Astrocyte (in vitro differentiated cells and primary cell): ENCODE measurements at regions not wholly inside any gene's neighbourhood (a gene's known extent, or its start where the extent isn't known, plus 50 kb on each side); places are given as distances from the start of the nearest gene placed in this dataset.

Source experiments
- DNase-seq: peaks from one replicate; pipeline ENCODE4 v3.0.0-alpha.2; 2010; ENCODE audit warnings: low read depth
- FAIRE-seq: peaks from 2 replicates; lab custom pipeline; 2011; peaks lifted over from hg19 to GRCh38; lab: Jason Lieb, UNC
- H2AFZ ChIP-seq: 2 replicates; pipeline ENCODE4 v1.6.0; 2012; ENCODE audit warnings: low read depth, low read length, inconsistent platforms
- H3K27ac ChIP-seq: 2 replicates; pipeline ENCODE4 v1.5.1; 2011; ENCODE audit warnings: low read depth, low read length, inconsistent platforms
- H3K27me3 ChIP-seq: 2 replicates; pipeline ENCODE4 v1.6.0; 2011; ENCODE audit warnings: low read length, inconsistent platforms; ENCODE audit not compliant: insufficient read depth
- H3K36me3 ChIP-seq: 2 replicates; pipeline ENCODE4 v1.5.1; 2011; ENCODE audit warnings: low read length, inconsistent platforms; ENCODE audit not compliant: insufficient read depth
- H3K4me1 ChIP-seq: 2 replicates; pipeline ENCODE4 v1.5.1; 2011; ENCODE audit warnings: low read length, inconsistent platforms; ENCODE audit not compliant: insufficient read depth
- H3K4me2 ChIP-seq: 2 replicates; pipeline ENCODE4 v1.6.0; 2012; ENCODE audit warnings: low read length, inconsistent platforms
- H3K4me3 ChIP-seq: 2 replicates; pipeline ENCODE4 v1.5.1; 2011; ENCODE audit warnings: low read depth, mild to moderate bottlenecking, low read length, inconsistent platforms; ENCODE audit not compliant: insufficient read depth
- H3K79me2 ChIP-seq: 2 replicates; pipeline ENCODE4 v1.6.0; 2012; ENCODE audit warnings: mild to moderate bottlenecking, low read length, inconsistent platforms; ENCODE audit not compliant: insufficient read depth
- H3K9ac ChIP-seq: 2 replicates; pipeline ENCODE4 v1.6.0; 2012; ENCODE audit warnings: mild to moderate bottlenecking, low read length, inconsistent platforms
- H3K9me3 ChIP-seq: 2 replicates; pipeline ENCODE4 v1.5.1; 2012; ENCODE audit warnings: low read depth, mild to moderate bottlenecking, low read length, inconsistent platforms; ENCODE audit not compliant: insufficient read depth
- H4K20me1 ChIP-seq: 2 replicates; pipeline ENCODE4 v1.6.0; 2012; ENCODE audit warnings: low read length, inconsistent platforms; ENCODE audit not compliant: insufficient read depth
- H3K27ac Mint-ChIP-seq: one replicate; pipeline ENCODE4 v1.8.0; 2021; ENCODE audit warnings: mild to moderate bottlenecking, mixed read lengths; ENCODE audit not compliant: unreplicated experiment
- H3K27me3 Mint-ChIP-seq: one replicate; pipeline ENCODE4 v1.8.0; 2021; ENCODE audit warnings: low read depth, mixed read lengths; ENCODE audit not compliant: unreplicated experiment
- H3K36me3 Mint-ChIP-seq: one replicate; pipeline ENCODE4 v1.8.0; 2021; ENCODE audit warnings: low read depth, mixed read lengths; ENCODE audit not compliant: unreplicated experiment
- H3K4me1 Mint-ChIP-seq: one replicate; pipeline ENCODE4 v1.8.0; 2021; ENCODE audit warnings: low read depth, mixed read lengths; ENCODE audit not compliant: unreplicated experiment
- H3K4me3 Mint-ChIP-seq: one replicate; pipeline ENCODE4 v1.8.0; 2021; ENCODE audit warnings: mild to moderate bottlenecking, moderate library complexity, mixed read lengths; ENCODE audit not compliant: unreplicated experiment
- H3K9me3 Mint-ChIP-seq: one replicate; pipeline ENCODE4 v1.8.0; 2021; ENCODE audit warnings: mild to moderate bottlenecking, mixed read lengths; ENCODE audit not compliant: unreplicated experiment
- CTCF ChIP-seq: IDR thresholded peaks from 2 replicates; pipeline ENCODE4 v1.5.1; 2011; ENCODE audit warnings: low read depth, mild to moderate bottlenecking, inconsistent platforms, low read length, moderate library complexity; ENCODE audit not compliant: insufficient read depth
- EZH2 ChIP-seq: IDR thresholded peaks from 2 replicates; pipeline ENCODE4 v1.6.1; 2012; ENCODE audit warnings: mild to moderate bottlenecking, low read length, inconsistent platforms; ENCODE audit not compliant: insufficient read depth

GRCh38 chr14:49363821-49364751, 222.1 kb downstream of the RPS29 start:
- H2AFZ ChIP-seq = no peak overlapping the region
- Mint-ChIP-seq H3K4me3 (no peak overlapping the region), H3K4me1 (peaks cover 5% of the 10 kb centered on the region), H3K9me3 (peaks cover 11% of the 10 kb centered on the region), H3K27ac (no peak overlapping the region), H3K27me3 (peaks cover 34% of the 10 kb centered on the region), H3K36me3 (peaks cover 3% of the 10 kb centered on the region)
- no peaks in the 10 kb centered on the region for H3K79me2 ChIP-seq
- H3K9ac ChIP-seq = no peak overlapping the region
- TF ChIP-seq EZH2 = no peak
- TF ChIP-seq CTCF = no peak
- no peak for FAIRE-seq
- no peak overlapping the region for H3K4me2 ChIP-seq
- H3K9me3 ChIP-seq = no peaks in the 10 kb centered on the region
- no peak overlapping the region for H3K27ac ChIP-seq
- no peaks in the 10 kb centered on the region for H3K36me3 ChIP-seq
- DNase-seq = no peak
- H3K4me1 ChIP-seq = no peaks in the 10 kb centered on the region
- H3K4me3 ChIP-seq = no peak overlapping the region
- H4K20me1 ChIP-seq = no peaks in the 10 kb centered on the region
- no peaks in the 10 kb centered on the region for H3K27me3 ChIP-seq

- H3K4me3 Mint-ChIP-seq = no peak overlapping the region
- TF ChIP-seq EZH2 (no peak), CTCF (no peak)
- H3K36me3 Mint-ChIP-seq = peaks cover 3% of the 10 kb centered on the region
- Histone ChIP-seq H3K27me3 (no peaks in the 10 kb centered on the region), H2AFZ (no peak overlapping the region), H3K4me2 (no peak overlapping the region), H3K79me2 (no peaks in the 10 kb centered on the region), H3K27ac (no peak overlapping the region), H3K4me3 (no peak overlapping the region), H3K36me3 (no peaks in the 10 kb centered on the region), H3K9ac (no peak overlapping the region), H4K20me1 (no peaks in the 10 kb centered on the region), H3K9me3 (no peaks in the 10 kb centered on the region), H3K4me1 (no peaks in the 10 kb centered on the region)
- peaks cover 42% of the 10 kb centered on the region for H3K27me3 Mint-ChIP-seq
- peaks cover 19% of the 10 kb centered on the region for H3K9me3 Mint-ChIP-seq
- H3K4me1 Mint-ChIP-seq = peaks cover 5% of the 10 kb centered on the region
- FAIRE-seq (no peak), DNase-seq (no peak)
- H3K27ac Mint-ChIP-seq = no peak overlapping the region
Measured at GRCh38 chr14:49362916-49363315, 223.3 kb downstream of the RPS29 start.

GRCh38 chr14:49339130-49339529, 247.1 kb downstream of the RPS29 start:
- Histone ChIP-seq H3K4me1 (no peaks in the 10 kb centered on the region), H2AFZ (no peak overlapping the region), H3K79me2 (no peaks in the 10 kb centered on the region), H4K20me1 (no peaks in the 10 kb centered on the region), H3K9ac (no peak overlapping the region), H3K4me3 (no peak overlapping the region), H3K36me3 (no peaks in the 10 kb centered on the region), H3K27me3 (no peaks in the 10 kb centered on the region), H3K9me3 (no peaks in the 10 kb centered on the region), H3K4me2 (no peak overlapping the region), H3K27ac (no peak overlapping the region)
- Mint-ChIP-seq H3K36me3 (no peaks in the 10 kb centered on the region), H3K9me3 (no peaks in the 10 kb centered on the region), H3K27me3 (peaks cover 3% of the 10 kb centered on the region), H3K4me3 (no peak overlapping the region), H3K4me1 (no peaks in the 10 kb centered on the region), H3K27ac (no peak overlapping the region)
- no peak for DNase-seq
- FAIRE-seq = no peak
- TF ChIP-seq CTCF (no peak), EZH2 (no peak)
